HG02678 (cell line): ENCODE measurements at regions not wholly inside any gene's neighbourhood (a gene's known extent, or its start where the extent isn't known, plus 50 kb on each side); places are given as distances from the start of the nearest gene placed in this dataset.

Experiments
- ATAC-seq: cut with Tn5 transposase; IDR thresholded peaks from one replicate; pipeline ENCODE4 v1.9.1; 2021; ENCODE audit warnings: mild to moderate bottlenecking, moderate library complexity; ENCODE audit not compliant: unreplicated experiment

DNA sequence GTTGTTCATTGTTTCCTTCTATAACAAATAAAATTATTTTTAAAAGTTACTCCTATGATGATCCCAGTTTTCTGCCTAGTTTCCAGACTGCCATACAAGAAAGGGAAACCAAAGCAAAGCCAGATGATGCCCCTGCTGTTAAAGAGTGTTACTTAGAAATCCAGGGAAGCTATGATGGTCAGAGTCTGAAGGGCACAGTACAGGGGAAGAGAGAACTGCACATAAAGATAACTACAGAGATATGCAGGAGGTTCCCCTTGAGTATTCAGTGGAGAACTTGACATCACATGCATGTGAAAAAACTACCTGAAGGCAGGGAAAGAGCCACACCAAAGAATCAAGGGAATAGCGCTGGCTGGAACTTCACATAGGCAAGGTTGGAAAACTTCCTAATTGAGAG is 494.2 kb upstream of the FSTL5 start:
- no peak for ATAC-seq

GRCh38 chr4:162650166-162650565 is 486.4 kb upstream of the FSTL5 start:
- no peak for ATAC-seq

DNA sequence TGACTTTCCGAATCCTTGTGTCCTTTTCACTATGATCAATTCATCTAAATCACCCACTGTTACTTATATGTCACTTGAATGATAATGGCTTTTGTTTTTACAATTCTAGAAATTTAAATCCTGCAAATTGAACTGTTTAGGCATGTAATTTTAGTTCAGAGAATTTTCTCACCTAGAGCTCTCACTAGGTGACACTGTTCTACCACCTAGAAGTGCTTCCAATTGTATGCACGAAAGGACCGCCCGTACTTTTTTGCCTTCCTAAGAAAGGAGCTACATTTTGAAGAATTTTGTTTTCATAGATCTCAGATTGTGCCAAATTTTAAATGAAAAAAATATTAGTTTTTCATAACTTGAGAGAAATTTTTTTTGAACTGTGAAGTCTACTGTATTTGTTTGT is 481.6 kb upstream of the FSTL5 start:
- no peak for ATAC-seq

- ATAC-seq = no peak
Measured at GRCh38 chr4:162644346-162644745, 480.5 kb upstream of the FSTL5 start.

GRCh38 chr4:162640152-162640551 is 476.4 kb upstream of the FSTL5 start:
- no peak for ATAC-seq

DNA sequence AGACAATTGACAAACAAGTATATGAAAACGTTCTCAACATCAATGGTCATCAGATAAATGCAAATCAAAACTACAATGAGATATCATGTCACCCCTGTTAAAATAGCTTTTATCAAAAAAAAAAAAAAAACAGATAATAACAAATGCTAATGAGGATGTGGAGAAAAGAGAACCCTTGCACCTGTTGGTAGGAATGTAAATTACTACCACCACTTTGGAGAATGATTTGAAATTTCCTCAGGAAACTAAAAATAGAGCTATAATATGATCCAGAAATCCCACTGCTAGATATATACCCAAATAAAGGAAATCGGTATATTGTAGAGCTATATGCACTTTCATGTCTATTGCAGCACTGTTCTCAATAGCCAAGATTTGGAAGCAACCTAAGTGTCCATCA is 470.6 kb upstream of the FSTL5 start:
- no peak for ATAC-seq

- ATAC-seq = no peak
Measured at GRCh38 chr4:162622664-162623063, 458.9 kb upstream of the FSTL5 start.

- ATAC-seq = no peak
Measured at GRCh38 chr4:162610116-162610515, 446.3 kb upstream of the FSTL5 start.

DNA sequence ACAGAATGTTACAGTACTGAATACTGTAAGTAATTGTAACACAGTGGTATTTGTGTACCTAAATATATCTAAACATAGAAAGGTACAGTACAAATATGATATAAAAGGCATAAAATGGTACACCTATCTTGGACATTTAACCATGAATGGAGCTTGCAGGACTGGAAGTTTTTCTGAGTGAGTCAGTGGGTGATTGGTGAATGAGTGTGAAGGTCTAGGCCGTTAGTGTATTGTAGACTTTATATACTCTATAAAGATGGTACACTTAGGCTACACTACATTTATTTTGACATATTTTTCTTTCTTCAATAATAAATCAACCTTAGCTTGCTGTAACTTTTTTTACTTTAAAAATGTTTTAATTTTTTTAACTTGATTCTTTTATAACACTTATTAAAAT is 422.5 kb upstream of the FSTL5 start:
- ATAC-seq = no peak

DNA sequence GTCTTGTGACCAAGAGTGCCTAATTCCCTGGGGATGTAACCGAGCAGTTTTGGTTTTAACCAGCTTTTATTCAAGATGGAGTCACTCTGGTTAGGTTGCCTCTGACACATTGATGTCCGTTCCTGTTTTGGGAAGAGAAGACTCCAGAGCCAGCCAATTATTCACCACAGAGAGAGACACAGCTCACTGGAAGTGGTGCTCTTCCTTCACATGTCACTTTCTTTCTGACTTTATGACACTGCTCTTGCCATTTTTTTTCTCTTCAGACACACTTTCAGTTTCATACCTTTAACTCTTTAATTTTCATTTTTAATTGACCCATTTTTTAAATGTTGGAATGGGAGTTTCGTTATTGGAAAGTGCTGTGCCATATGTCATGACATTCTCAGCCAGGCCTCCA is 418.4 kb upstream of the FSTL5 start:
- no peak for ATAC-seq

GRCh38 chr4:162565730-162566129 is 401.9 kb upstream of the FSTL5 start:
- no peak for ATAC-seq

- ATAC-seq = no peak
Measured at GRCh38 chr4:162560073-162560472, 396.3 kb upstream of the FSTL5 start.

DNA sequence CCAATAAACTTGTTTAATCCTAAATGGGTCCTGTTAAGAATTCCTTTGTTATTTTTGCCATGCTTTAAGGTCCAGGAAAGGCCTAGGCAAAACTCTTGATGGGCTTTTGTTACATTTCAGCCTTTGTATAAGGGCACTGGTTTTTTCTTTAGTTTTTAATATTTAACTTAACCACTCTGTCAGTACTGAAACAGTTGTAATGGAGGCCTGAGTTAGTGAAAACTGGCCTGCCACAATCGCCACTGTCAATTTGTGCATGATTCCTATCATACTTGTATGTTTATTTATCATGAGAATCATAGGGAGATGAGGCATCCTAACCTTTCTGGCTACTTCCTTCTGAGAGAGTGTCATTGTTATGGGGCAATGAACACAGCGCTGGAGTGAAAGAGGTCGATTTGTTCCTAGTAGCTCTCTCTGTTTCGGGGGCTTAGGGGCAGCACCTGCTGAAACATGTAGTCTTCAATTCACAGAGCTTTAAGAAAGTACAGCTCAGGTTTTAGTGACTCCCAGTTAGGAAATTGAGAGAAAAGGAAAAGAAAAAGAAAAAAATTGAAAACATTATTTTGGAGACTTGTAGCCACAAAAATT is 393.8 kb upstream of the FSTL5 start:
- peak; percentile 65 for ATAC-seq

DNA sequence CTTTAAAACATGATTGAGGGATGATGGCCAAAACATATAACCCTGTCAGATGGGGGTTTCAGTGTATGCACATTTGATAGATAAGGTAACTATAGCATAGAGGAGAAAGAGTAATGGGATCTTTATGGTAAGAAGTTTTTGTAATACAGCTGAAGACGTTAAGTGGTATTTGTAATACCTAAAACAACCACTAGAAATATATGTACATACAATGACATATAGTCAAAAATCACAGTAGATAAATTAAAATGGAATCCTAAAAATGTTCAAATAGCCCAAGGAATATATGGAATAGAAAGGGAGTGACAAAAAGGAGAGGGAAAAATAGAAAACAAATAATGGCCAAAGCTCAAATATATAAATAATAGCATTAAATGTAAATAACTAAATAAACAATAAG is 371.3 kb upstream of the FSTL5 start:
- ATAC-seq = no peak

GRCh38 chr4:162523171-162523570 is 359.4 kb upstream of the FSTL5 start:
- no peak for ATAC-seq

- ATAC-seq = no peak
Measured at GRCh38 chr4:162522724-162523123, 358.9 kb upstream of the FSTL5 start.

DNA sequence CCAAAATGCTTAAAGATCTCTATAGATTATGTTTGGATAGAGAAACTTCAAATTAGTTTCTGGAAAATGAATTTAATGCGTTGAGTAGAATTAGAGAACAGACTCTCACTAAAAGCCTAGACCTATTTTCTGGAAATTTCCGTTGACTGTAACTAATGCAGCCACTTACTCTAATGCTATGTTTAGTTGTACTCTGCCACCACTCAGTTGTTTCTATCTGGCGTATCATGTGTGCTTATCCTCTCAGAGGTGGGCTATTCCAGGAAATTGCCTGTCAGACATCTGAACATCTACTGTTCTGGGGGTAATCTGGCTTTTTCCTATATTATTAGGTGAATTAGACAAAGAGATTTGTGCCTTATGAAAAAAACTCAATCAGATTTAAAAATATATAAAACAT is 347.1 kb upstream of the FSTL5 start:
- ATAC-seq = no peak

GRCh38 chr4:162510115-162510514 is 346.3 kb upstream of the FSTL5 start:
- ATAC-seq = no peak

DNA sequence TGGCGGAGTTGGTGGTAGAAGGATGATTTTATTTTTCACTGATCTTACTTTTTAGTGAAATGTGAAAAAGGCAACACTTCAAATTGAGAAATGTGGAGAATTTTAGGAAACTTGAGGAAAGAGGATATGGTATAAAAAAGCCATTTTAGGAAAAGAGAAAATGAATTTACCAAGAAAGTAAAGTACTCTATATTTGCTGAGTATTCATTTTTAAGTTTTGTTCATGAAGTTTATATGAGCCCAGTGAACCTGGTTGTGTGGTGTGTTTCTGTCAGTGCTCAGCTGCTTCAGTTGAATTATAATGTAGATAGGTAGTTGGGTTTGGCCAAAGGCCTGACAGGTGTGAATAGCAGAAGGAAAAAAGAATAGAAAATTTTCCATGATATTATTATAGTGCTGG is 345.5 kb upstream of the FSTL5 start:
- ATAC-seq = no peak

GRCh38 chr4:162506253-162506652 is 342.5 kb upstream of the FSTL5 start:
- ATAC-seq = no peak

- no peak for ATAC-seq
Measured at GRCh38 chr4:162503868-162504267, 340.1 kb upstream of the FSTL5 start.

DNA sequence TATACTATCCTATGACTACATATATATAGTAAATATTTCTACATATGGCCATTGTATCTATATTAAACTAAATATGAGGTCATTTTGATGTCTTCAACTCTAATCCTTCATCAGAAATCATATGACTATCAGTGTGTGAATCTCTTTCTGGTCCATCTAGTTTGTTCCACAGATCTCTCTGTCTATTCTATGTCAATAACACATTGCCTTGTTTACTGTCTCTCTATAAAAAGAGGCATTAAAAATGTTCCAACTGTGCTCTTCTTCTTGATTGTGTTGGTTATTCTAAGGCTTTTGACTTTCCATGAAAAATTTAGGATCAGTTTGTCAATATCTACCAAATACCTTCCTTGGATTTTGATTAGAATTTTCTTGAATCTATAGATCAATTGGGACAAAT is 338.3 kb upstream of the FSTL5 start:
- ATAC-seq = no peak

DNA sequence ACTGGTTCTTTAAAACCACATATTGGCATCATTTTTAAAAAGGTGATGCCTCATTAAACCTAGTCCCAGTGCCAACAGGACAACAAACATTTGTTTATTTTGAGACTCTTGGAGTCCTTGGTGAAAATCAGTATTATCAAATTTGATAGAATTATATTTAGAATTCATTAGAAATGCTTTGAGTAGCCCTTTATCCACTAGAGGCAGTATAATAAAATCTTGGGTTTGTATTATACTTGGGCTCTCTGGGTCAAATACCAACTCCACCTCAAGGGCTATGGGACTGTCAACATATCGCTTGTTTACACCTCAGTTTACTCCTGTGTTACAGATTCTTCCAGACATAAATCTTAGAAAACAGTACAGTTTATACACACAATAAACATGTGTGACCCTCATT is 335.7 kb upstream of the FSTL5 start:
- ATAC-seq = peak; percentile 51

DNA sequence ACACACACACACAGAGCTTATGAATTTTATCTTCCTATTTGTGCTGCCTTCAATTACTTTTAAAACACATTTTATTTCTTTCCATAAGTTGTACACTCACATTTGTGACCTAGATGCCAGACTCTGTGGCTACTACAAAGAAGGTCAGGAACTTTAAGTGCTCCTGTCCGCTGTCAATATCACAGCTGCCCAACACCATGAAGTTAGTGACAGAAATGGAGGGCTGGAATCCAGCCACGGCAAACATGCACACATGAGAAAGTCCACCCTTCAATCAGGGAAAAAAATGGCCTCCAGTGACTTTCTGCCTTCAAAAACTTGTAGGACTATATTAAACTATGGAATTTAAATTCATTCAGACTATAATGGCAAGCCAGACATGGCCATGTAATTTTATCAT is 334.4 kb upstream of the FSTL5 start:
- ATAC-seq = no peak
